ENCODE measurements at regions not wholly inside any gene's neighbourhood (a gene's known extent, or its start where the extent isn't known, plus 50 kb on each side); places are given as distances from the start of the nearest gene placed in this dataset.
A peak's percentile ranks its signal among the peaks of the same experiment; 100 is the strongest.

GRCh38 chr9:120303519-120303918, 276.4 kb downstream of the CDK5RAP2 start:
- no peak for DNase-seq (ENCODE audit: low read depth in 4 of 6, low spot score in 6 of 6)
- no peak overlapping the region for H3K4me3 ChIP-seq (ENCODE audit: low read depth, low read length)
- no peaks in the 10 kb centered on the region for H3K4me1 ChIP-seq (ENCODE audit: control insufficient read depth, insufficient read depth, low read length)
- H3K36me3 ChIP-seq (ENCODE audit: control insufficient read depth, insufficient read depth, low read length), result no peaks in the 10 kb centered on the region
- H3K9me3 ChIP-seq (ENCODE audit: control insufficient read depth, insufficient read depth, low read length), result no peaks in the 10 kb centered on the region
- H3K27ac ChIP-seq (ENCODE audit: low read depth, low read length), result no peak overlapping the region
- WGBS (ENCODE audit: insufficient coverage), result no CpG with 5 or more reads among the region's 4 CpGs
- H3K27me3 ChIP-seq (ENCODE audit: control insufficient read depth, insufficient read depth, low read length), result no peaks in the 10 kb centered on the region

GRCh38 chr9:120299785-120300184, 280.2 kb downstream of the CDK5RAP2 start:
- H3K27ac ChIP-seq (ENCODE audit: low read depth, low read length), result no peak overlapping the region
- H3K4me3 ChIP-seq (ENCODE audit: low read depth, low read length), result no peak overlapping the region
- no peaks in the 10 kb centered on the region for H3K4me1 ChIP-seq (ENCODE audit: control insufficient read depth, insufficient read depth, low read length)
- no peaks in the 10 kb centered on the region for H3K9me3 ChIP-seq (ENCODE audit: control insufficient read depth, insufficient read depth, low read length)
- no peak for DNase-seq (ENCODE audit: low read depth in 4 of 6, low spot score in 6 of 6)
- no peaks in the 10 kb centered on the region for H3K27me3 ChIP-seq (ENCODE audit: control insufficient read depth, insufficient read depth, low read length)
- H3K36me3 ChIP-seq (ENCODE audit: control insufficient read depth, insufficient read depth, low read length), result no peaks in the 10 kb centered on the region
- 63% methylated on average over 4 of the region's 6 CpGs for WGBS (ENCODE audit: insufficient coverage)

GRCh38 chr9:120294003-120294402, 286.0 kb downstream of the CDK5RAP2 start:
- WGBS (ENCODE audit: insufficient coverage), result 73% methylated on average over 4 of the region's 4 CpGs
- H3K27ac ChIP-seq (ENCODE audit: low read depth, low read length), result no peak overlapping the region
- H3K27me3 ChIP-seq (ENCODE audit: control insufficient read depth, insufficient read depth, low read length), result no peaks in the 10 kb centered on the region
- H3K4me1 ChIP-seq (ENCODE audit: control insufficient read depth, insufficient read depth, low read length), result no peaks in the 10 kb centered on the region
- no peaks in the 10 kb centered on the region for H3K9me3 ChIP-seq (ENCODE audit: control insufficient read depth, insufficient read depth, low read length)
- no peak for DNase-seq (ENCODE audit: low read depth in 4 of 6, low spot score in 6 of 6)
- no peak overlapping the region for H3K4me3 ChIP-seq (ENCODE audit: low read depth, low read length)
- no peaks in the 10 kb centered on the region for H3K36me3 ChIP-seq (ENCODE audit: control insufficient read depth, insufficient read depth, low read length)

- no peak for DNase-seq (ENCODE audit: low read depth in 4 of 6, low spot score in 6 of 6)
- no peaks in the 10 kb centered on the region for H3K27me3 ChIP-seq (ENCODE audit: control insufficient read depth, insufficient read depth, low read length)
- no peak overlapping the region for H3K4me3 ChIP-seq (ENCODE audit: low read depth, low read length)
- no CpG with 5 or more reads among the region's 1 CpG for WGBS (ENCODE audit: insufficient coverage)
- no peaks in the 10 kb centered on the region for H3K9me3 ChIP-seq (ENCODE audit: control insufficient read depth, insufficient read depth, low read length)
- no peaks in the 10 kb centered on the region for H3K36me3 ChIP-seq (ENCODE audit: control insufficient read depth, insufficient read depth, low read length)
- no peaks in the 10 kb centered on the region for H3K4me1 ChIP-seq (ENCODE audit: control insufficient read depth, insufficient read depth, low read length)
- H3K27ac ChIP-seq (ENCODE audit: low read depth, low read length), result no peak overlapping the region
These were observed 287.4 kb downstream of the CDK5RAP2 start for GRCh38 chr9:120292606-120293005.

GRCh38 chr9:120291050-120291449, 288.9 kb downstream of the CDK5RAP2 start:
- no peaks in the 10 kb centered on the region for H3K36me3 ChIP-seq (ENCODE audit: control insufficient read depth, insufficient read depth, low read length)
- no peaks in the 10 kb centered on the region for H3K9me3 ChIP-seq (ENCODE audit: control insufficient read depth, insufficient read depth, low read length)
- no peak for DNase-seq (ENCODE audit: low read depth in 4 of 6, low spot score in 6 of 6)
- H3K4me3 ChIP-seq (ENCODE audit: low read depth, low read length), result no peak overlapping the region
- 92% methylated on average over 3 of the region's 3 CpGs for WGBS (ENCODE audit: insufficient coverage)
- H3K4me1 ChIP-seq (ENCODE audit: control insufficient read depth, insufficient read depth, low read length), result no peaks in the 10 kb centered on the region
- H3K27ac ChIP-seq (ENCODE audit: low read depth, low read length), result no peak overlapping the region
- no peaks in the 10 kb centered on the region for H3K27me3 ChIP-seq (ENCODE audit: control insufficient read depth, insufficient read depth, low read length)

- peak in 1 of 6 donors; percentile 59 for DNase-seq (ENCODE audit: low read depth in 4 of 6, low spot score in 6 of 6)
- no peaks in the 10 kb centered on the region for H3K36me3 ChIP-seq (ENCODE audit: control insufficient read depth, insufficient read depth, low read length)
- H3K27me3 ChIP-seq (ENCODE audit: control insufficient read depth, insufficient read depth, low read length), result no peaks in the 10 kb centered on the region
- H3K27ac ChIP-seq (ENCODE audit: low read depth, low read length), result no peak overlapping the region
- no peaks in the 10 kb centered on the region for H3K9me3 ChIP-seq (ENCODE audit: control insufficient read depth, insufficient read depth, low read length)
- H3K4me1 ChIP-seq (ENCODE audit: control insufficient read depth, insufficient read depth, low read length), result no peaks in the 10 kb centered on the region
- WGBS (ENCODE audit: insufficient coverage), result 62% methylated on average over 8 of the region's 9 CpGs
- no peak overlapping the region for H3K4me3 ChIP-seq (ENCODE audit: low read depth, low read length)
These were observed 289.7 kb downstream of the CDK5RAP2 start for GRCh38 chr9:120289990-120290975.

GRCh38 chr9:120289098-120289497, 290.9 kb downstream of the CDK5RAP2 start:
- no peaks in the 10 kb centered on the region for H3K36me3 ChIP-seq (ENCODE audit: control insufficient read depth, insufficient read depth, low read length)
- no peak overlapping the region for H3K4me3 ChIP-seq (ENCODE audit: low read depth, low read length)
- no peaks in the 10 kb centered on the region for H3K27me3 ChIP-seq (ENCODE audit: control insufficient read depth, insufficient read depth, low read length)
- peak in 1 of 6 donors; percentile 35 for DNase-seq (ENCODE audit: low read depth in 4 of 6, low spot score in 6 of 6)
- no peaks in the 10 kb centered on the region for H3K4me1 ChIP-seq (ENCODE audit: control insufficient read depth, insufficient read depth, low read length)
- H3K9me3 ChIP-seq (ENCODE audit: control insufficient read depth, insufficient read depth, low read length), result no peaks in the 10 kb centered on the region
- no peak overlapping the region for H3K27ac ChIP-seq (ENCODE audit: low read depth, low read length)

GRCh38 chr9:120286530-120286929, 293.4 kb downstream of the CDK5RAP2 start:
- no peaks in the 10 kb centered on the region for H3K4me1 ChIP-seq (ENCODE audit: control insufficient read depth, insufficient read depth, low read length)
- H3K27ac ChIP-seq (ENCODE audit: low read depth, low read length), result no peak overlapping the region
- WGBS (ENCODE audit: insufficient coverage), result 82% methylated on average over 2 of the region's 3 CpGs
- no peak for DNase-seq (ENCODE audit: low read depth in 4 of 6, low spot score in 6 of 6)
- no peaks in the 10 kb centered on the region for H3K9me3 ChIP-seq (ENCODE audit: control insufficient read depth, insufficient read depth, low read length)
- no peaks in the 10 kb centered on the region for H3K36me3 ChIP-seq (ENCODE audit: control insufficient read depth, insufficient read depth, low read length)
- H3K4me3 ChIP-seq (ENCODE audit: low read depth, low read length), result no peak overlapping the region
- H3K27me3 ChIP-seq (ENCODE audit: control insufficient read depth, insufficient read depth, low read length), result no peaks in the 10 kb centered on the region

GRCh38 chr9:120284821-120285220, 295.1 kb downstream of the CDK5RAP2 start:
- DNase-seq (ENCODE audit: low read depth in 4 of 6, low spot score in 6 of 6), result no peak
- Histone ChIP-seq H3K27ac (ENCODE audit: low read depth, low read length) (no peak overlapping the region), H3K4me1 (ENCODE audit: control insufficient read depth, insufficient read depth, low read length) (no peaks in the 10 kb centered on the region), H3K9me3 (ENCODE audit: control insufficient read depth, insufficient read depth, low read length) (no peaks in the 10 kb centered on the region), H3K4me3 (ENCODE audit: low read depth, low read length) (no peak overlapping the region), H3K36me3 (ENCODE audit: control insufficient read depth, insufficient read depth, low read length) (no peaks in the 10 kb centered on the region), H3K27me3 (ENCODE audit: control insufficient read depth, insufficient read depth, low read length) (no peaks in the 10 kb centered on the region)
- WGBS (ENCODE audit: insufficient coverage), result 69% methylated on average over 2 of the region's 2 CpGs

GRCh38 chr9:120281665-120282064, 298.3 kb downstream of the CDK5RAP2 start:
- no peaks in the 10 kb centered on the region for H3K9me3 ChIP-seq (ENCODE audit: control insufficient read depth, insufficient read depth, low read length)
- no peaks in the 10 kb centered on the region for H3K27me3 ChIP-seq (ENCODE audit: control insufficient read depth, insufficient read depth, low read length)
- WGBS (ENCODE audit: insufficient coverage), result 100% methylated on average over 1 of the region's 2 CpGs
- H3K27ac ChIP-seq (ENCODE audit: low read depth, low read length), result no peak overlapping the region
- no peaks in the 10 kb centered on the region for H3K4me1 ChIP-seq (ENCODE audit: control insufficient read depth, insufficient read depth, low read length)
- no peak for DNase-seq (ENCODE audit: low read depth in 4 of 6, low spot score in 6 of 6)
- no peaks in the 10 kb centered on the region for H3K36me3 ChIP-seq (ENCODE audit: control insufficient read depth, insufficient read depth, low read length)
- no peak overlapping the region for H3K4me3 ChIP-seq (ENCODE audit: low read depth, low read length)

Measured in spinal cord (tissue), 9 donors.